UCSD-AML1 (cell line): ENCODE measurements at regions not wholly inside any gene's neighbourhood (a gene's known extent, or its start where the extent isn't known, plus 50 kb on each side); places are given as distances from the start of the nearest gene placed in this dataset.
A peak's percentile ranks its signal among the peaks of the same experiment; 100 is the strongest.

Experiments used
- DNase-seq: peaks from one replicate; lab custom pipeline; 2025; ENCODE audit not compliant: unreplicated experiment; lab: John Stamatoyannopoulos, UW

GRCh38 chr20:24112360-24112759, 123.8 kb upstream of the GGTLC1 start:
- no peak for DNase-seq

GRCh38 chr20:24111858-24112257, 123.3 kb upstream of the GGTLC1 start:
- DNase-seq: no peak

- DNase-seq: no peak
These were observed 121.0 kb upstream of the GGTLC1 start for GRCh38 chr20:24109537-24109936.

GRCh38 chr20:24109008-24109407, 120.4 kb upstream of the GGTLC1 start:
- DNase-seq: no peak

- DNase-seq: no peak
These were observed 120.0 kb upstream of the GGTLC1 start for GRCh38 chr20:24108581-24108980.

GRCh38 chr20:24106801-24107445, 118.3 kb upstream of the GGTLC1 start:
- DNase-seq: no peak

GRCh38 chr20:24106150-24106800, 117.7 kb upstream of the GGTLC1 start:
- DNase-seq: no peak

GRCh38 chr20:24102749-24103333, 114.3 kb upstream of the GGTLC1 start:
- no peak for DNase-seq

- DNase-seq: peak; percentile 38
These were observed 113.7 kb upstream of the GGTLC1 start for GRCh38 chr20:24102290-24102689.

- DNase-seq: peak; percentile 26
These were observed 111.9 kb upstream of the GGTLC1 start for GRCh38 chr20:24100370-24101011.

- no peak for DNase-seq
These were observed 110.3 kb upstream of the GGTLC1 start for GRCh38 chr20:24098886-24099285.

- no peak for DNase-seq
These were observed 109.1 kb upstream of the GGTLC1 start for GRCh38 chr20:24097506-24098245.

- DNase-seq: no peak
These were observed 108.4 kb upstream of the GGTLC1 start for GRCh38 chr20:24096864-24097450.

- DNase-seq: no peak
These were observed 107.7 kb upstream of the GGTLC1 start for GRCh38 chr20:24096264-24096663.

GRCh38 chr20:24095756-24096155, 107.2 kb upstream of the GGTLC1 start:
- DNase-seq: no peak

- DNase-seq: no peak
These were observed 106.7 kb upstream of the GGTLC1 start for GRCh38 chr20:24095303-24095702.

- no peak for DNase-seq
These were observed 101.0 kb upstream of the GGTLC1 start for GRCh38 chr20:24089576-24089975.

GRCh38 chr20:24086121-24086520, 97.5 kb upstream of the GGTLC1 start:
- DNase-seq: no peak

- DNase-seq: no peak
These were observed 95.7 kb upstream of the GGTLC1 start for GRCh38 chr20:24084281-24084680.

GRCh38 chr20:24081077-24081476, 92.5 kb upstream of the GGTLC1 start:
- no peak for DNase-seq
